ENCODE measurements at regions not wholly inside any gene's neighbourhood (a gene's known extent, or its start where the extent isn't known, plus 50 kb on each side); places are given as distances from the start of the nearest gene placed in this dataset.

- DNase-seq (ENCODE audit: extremely low spot score, unreplicated experiment): no peak
- H3K9me3 Mint-ChIP-seq (ENCODE audit: unreplicated experiment): no peaks in the 10 kb centered on the region
- no peak overlapping the region for H3K4me3 Mint-ChIP-seq (ENCODE audit: unreplicated experiment)
- no peak for TF ChIP-seq CTCF (IDR thresholded peaks at IDR 0.05)
- H3K36me3 Mint-ChIP-seq (ENCODE audit: unreplicated experiment): no peaks in the 10 kb centered on the region
- H3K27ac Mint-ChIP-seq (ENCODE audit: unreplicated experiment): no peak overlapping the region
- peaks cover 5% of the 10 kb centered on the region for H3K27me3 Mint-ChIP-seq (ENCODE audit: unreplicated experiment)
- no peaks in the 10 kb centered on the region for H3K4me1 Mint-ChIP-seq (ENCODE audit: unreplicated experiment)
Measured at GRCh38 chr20:6185268-6185667, 62.4 kb upstream of the FERMT1 start.

GRCh38 chr20:6184086-6184485 lies 61.3 kb upstream of the FERMT1 start:
- H3K4me3 Mint-ChIP-seq (ENCODE audit: unreplicated experiment): no peak overlapping the region
- no peak for TF ChIP-seq CTCF (IDR thresholded peaks at IDR 0.05)
- H3K27ac Mint-ChIP-seq (ENCODE audit: unreplicated experiment): no peak overlapping the region
- no peaks in the 10 kb centered on the region for H3K4me1 Mint-ChIP-seq (ENCODE audit: unreplicated experiment)
- no peaks in the 10 kb centered on the region for H3K36me3 Mint-ChIP-seq (ENCODE audit: unreplicated experiment)
- peaks cover 6% of the 10 kb centered on the region for H3K27me3 Mint-ChIP-seq (ENCODE audit: unreplicated experiment)
- no peaks in the 10 kb centered on the region for H3K9me3 Mint-ChIP-seq (ENCODE audit: unreplicated experiment)
- DNase-seq (ENCODE audit: extremely low spot score, unreplicated experiment): no peak

GRCh38 chr20:6180531-6180930 lies 57.7 kb upstream of the FERMT1 start:
- H3K27me3 Mint-ChIP-seq (ENCODE audit: unreplicated experiment): peaks cover 6% of the 10 kb centered on the region

GRCh38 chr20:6178537-6178936 lies 55.7 kb upstream of the FERMT1 start:
- H3K9me3 Mint-ChIP-seq (ENCODE audit: unreplicated experiment): no peaks in the 10 kb centered on the region
- H3K27ac Mint-ChIP-seq (ENCODE audit: unreplicated experiment): no peak overlapping the region
- no peaks in the 10 kb centered on the region for H3K36me3 Mint-ChIP-seq (ENCODE audit: unreplicated experiment)
- no peak overlapping the region for H3K4me3 Mint-ChIP-seq (ENCODE audit: unreplicated experiment)
- H3K27me3 Mint-ChIP-seq (ENCODE audit: unreplicated experiment): peaks cover 10% of the 10 kb centered on the region
- TF ChIP-seq CTCF (IDR thresholded peaks at IDR 0.05): peak; percentile 56
- DNase-seq (ENCODE audit: extremely low spot score, unreplicated experiment): no peak
- no peaks in the 10 kb centered on the region for H3K4me1 Mint-ChIP-seq (ENCODE audit: unreplicated experiment)

More at GRCh38 chr20:6180531-6180930, 57.7 kb upstream of the FERMT1 start:
- no peak for DNase-seq (ENCODE audit: extremely low spot score, unreplicated experiment)
- Mint-ChIP-seq H3K4me1 (ENCODE audit: unreplicated experiment) (no peaks in the 10 kb centered on the region), H3K27ac (ENCODE audit: unreplicated experiment) (no peak overlapping the region), H3K36me3 (ENCODE audit: unreplicated experiment) (no peaks in the 10 kb centered on the region), H3K9me3 (ENCODE audit: unreplicated experiment) (no peaks in the 10 kb centered on the region), H3K4me3 (ENCODE audit: unreplicated experiment) (no peak overlapping the region)
- TF ChIP-seq CTCF (IDR thresholded peaks at IDR 0.05): no peak

GRCh38 chr20:6173481-6173880 lies 50.7 kb upstream of the FERMT1 start:
- no peak overlapping the region for H3K27ac Mint-ChIP-seq (ENCODE audit: unreplicated experiment)
- no peak overlapping the region for H3K4me3 Mint-ChIP-seq (ENCODE audit: unreplicated experiment)
- no peak for DNase-seq (ENCODE audit: extremely low spot score, unreplicated experiment)
- peaks cover 4% of the 10 kb centered on the region for H3K27me3 Mint-ChIP-seq (ENCODE audit: unreplicated experiment)
- no peak for TF ChIP-seq CTCF (IDR thresholded peaks at IDR 0.05)
- H3K9me3 Mint-ChIP-seq (ENCODE audit: unreplicated experiment): peaks cover 3% of the 10 kb centered on the region
- H3K4me1 Mint-ChIP-seq (ENCODE audit: unreplicated experiment): no peaks in the 10 kb centered on the region
- H3K36me3 Mint-ChIP-seq (ENCODE audit: unreplicated experiment): no peaks in the 10 kb centered on the region
